ENCODE measurements at regions not wholly inside any gene's neighbourhood (a gene's known extent, or its start where the extent isn't known, plus 50 kb on each side); places are given as distances from the start of the nearest gene placed in this dataset.
A peak's percentile ranks its signal among the peaks of the same experiment; 100 is the strongest.

GRCh38 chr9:73402081-73403028 is 250.7 kb downstream of the ANXA1 start:
- no peaks in the 10 kb centered on the region for H3K4me1 ChIP-seq
- intact Hi-C loops (cut with DNase I) = no loop called here
- no peak overlapping the region for H3K4me3 ChIP-seq
- DNase-seq (no peak), ATAC-seq (peak in 1 of 4 donors; percentile 28)
- no peak overlapping the region for H3K27ac ChIP-seq
- peaks cover 0 to 4% (median 0%) of the 10 kb centered on the region in 4 donors for H3K9me3 ChIP-seq
- no peaks in the 10 kb centered on the region for H3K27me3 ChIP-seq
- H3K36me3 ChIP-seq = no peaks in the 10 kb centered on the region
- no peak for TF ChIP-seq POLR2A (IDR thresholded peaks at IDR 0.05)
- TF ChIP-seq CTCF (IDR thresholded peaks at IDR 0.05) = no peak
- WGBS (ENCODE audit: insufficient coverage, low coverage, low lambda C conversion rate, missing lambda C conversion rate) = 93% methylated on average over 2 of the region's 4 CpGs

GRCh38 chr9:73411494-73411893 is 259.8 kb downstream of the ANXA1 start:
- no peak overlapping the region for H3K27ac ChIP-seq
- H3K36me3 ChIP-seq = no peaks in the 10 kb centered on the region
- TF ChIP-seq POLR2A (IDR thresholded peaks at IDR 0.05) (no peak), CTCF (IDR thresholded peaks at IDR 0.05) (no peak)
- no peaks in the 10 kb centered on the region for H3K27me3 ChIP-seq
- H3K4me1 ChIP-seq = no peaks in the 10 kb centered on the region
- intact Hi-C loops (cut with DNase I) = no loop called here
- no peaks in the 10 kb centered on the region for H3K9me3 ChIP-seq
- no peak for ATAC-seq
- no peak overlapping the region for H3K4me3 ChIP-seq
- WGBS (ENCODE audit: insufficient coverage, low coverage, low lambda C conversion rate, missing lambda C conversion rate) = 42% methylated on average over 2 of the region's 2 CpGs
- DNase-seq = no peak

- intact Hi-C loops (cut with DNase I) = no loop called here
- Histone ChIP-seq H3K4me1 (no peaks in the 10 kb centered on the region), H3K4me3 (no peak overlapping the region), H3K27me3 (no peaks in the 10 kb centered on the region), H3K9me3 (no peaks in the 10 kb centered on the region), H3K36me3 (no peaks in the 10 kb centered on the region), H3K27ac (no peak overlapping the region)
- TF ChIP-seq POLR2A (IDR thresholded peaks at IDR 0.05) (no peak), CTCF (IDR thresholded peaks at IDR 0.05) (no peak)
- no peak for ATAC-seq
- DNase-seq = no peak
These were observed 261.2 kb downstream of the ANXA1 start for GRCh38 chr9:73412874-73413273.

GRCh38 chr9:73423891-73424290 is 272.2 kb downstream of the ANXA1 start:
- TF ChIP-seq CTCF (IDR thresholded peaks at IDR 0.05) (no peak), POLR2A (IDR thresholded peaks at IDR 0.05) (no peak)
- Histone ChIP-seq H3K4me3 (no peak overlapping the region), H3K27ac (no peak overlapping the region), H3K9me3 (no peaks in the 10 kb centered on the region), H3K27me3 (no peaks in the 10 kb centered on the region), H3K4me1 (no peaks in the 10 kb centered on the region), H3K36me3 (no peaks in the 10 kb centered on the region)
- ATAC-seq (no peak), DNase-seq (no peak)
- 72% methylated on average over 1 of the region's 1 CpG for WGBS (ENCODE audit: insufficient coverage, low coverage, low lambda C conversion rate, missing lambda C conversion rate)
- intact Hi-C loops (cut with DNase I) = no loop called here
